ENCODE measurements at regions not wholly inside any gene's neighbourhood (a gene's known extent, or its start where the extent isn't known, plus 50 kb on each side); places are given as distances from the start of the nearest gene placed in this dataset.
A peak's percentile ranks its signal among the peaks of the same experiment; 100 is the strongest.

- intact Hi-C loops (cut with DNase I), result no loop called here
- Histone ChIP-seq H3K4me3 (ENCODE audit: low read length in 2 of 2) (no peak overlapping the region), H3K9me3 (ENCODE audit: control insufficient read depth, low read length) (no peaks in the 10 kb centered on the region), H3K27me3 (ENCODE audit: control insufficient read depth in 1 of 2, insufficient read depth in 2 of 2, low read length in 1 of 2) (no peaks in the 10 kb centered on the region), H3K4me1 (ENCODE audit: control insufficient read depth in 1 of 2, insufficient read depth in 2 of 2, low read length in 2 of 2) (peaks cover 2 to 6% of the 10 kb centered on the region in 2 donors), H3K27ac (ENCODE audit: low read depth in 1 of 2, low read length in 2 of 2) (no peak overlapping the region), H3K36me3 (ENCODE audit: control insufficient read depth in 1 of 2, insufficient read depth in 2 of 2, low read length in 1 of 2) (no peaks in the 10 kb centered on the region)
- DNase-seq (no peak), ATAC-seq (ENCODE audit: low FRiP score) (no peak)
- 8 to 9% methylated on average over 1 of the region's 1 CpG for WGBS, 2 donors
These were observed 197.7 kb downstream of the PLK2 start for GRCh38 chr5:58262226-58262625.

DNA sequence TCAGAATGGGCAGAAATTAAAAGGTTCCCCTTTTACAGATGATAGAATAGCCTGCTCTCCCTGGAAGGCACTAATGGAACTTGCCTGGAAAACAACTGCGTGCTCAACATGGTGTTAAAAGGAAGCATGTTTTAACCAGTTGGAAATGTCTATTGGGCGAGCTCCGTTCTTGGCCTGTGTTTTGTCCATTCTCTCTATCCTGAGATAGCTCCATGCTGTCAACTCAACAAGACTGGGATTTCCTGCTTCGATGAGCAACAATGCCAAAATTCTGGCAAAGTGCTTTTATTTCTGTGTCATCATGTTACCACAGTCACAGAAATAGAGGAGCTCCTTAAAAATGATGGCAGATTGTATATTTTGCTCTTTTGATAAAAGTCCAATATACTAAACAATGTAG, 198.3 kb downstream of the PLK2 start:
- no peak overlapping the region for H3K4me3 ChIP-seq (ENCODE audit: low read length in 2 of 2)

GRCh38 chr5:58260243-58260642, 199.6 kb downstream of the PLK2 start:
- Histone ChIP-seq H3K4me3 (ENCODE audit: low read length in 2 of 2) (no peak overlapping the region), H3K27ac (ENCODE audit: low read depth in 1 of 2, low read length in 2 of 2) (peak overlapping the region in 1 of 2 donors; percentile 12), H3K36me3 (ENCODE audit: control insufficient read depth in 1 of 2, insufficient read depth in 2 of 2, low read length in 1 of 2) (no peaks in the 10 kb centered on the region), H3K27me3 (ENCODE audit: control insufficient read depth in 1 of 2, insufficient read depth in 2 of 2, low read length in 1 of 2) (no peaks in the 10 kb centered on the region), H3K4me1 (ENCODE audit: control insufficient read depth in 1 of 2, insufficient read depth in 2 of 2, low read length in 2 of 2) (peaks cover 2 to 6% of the 10 kb centered on the region in 2 donors), H3K9me3 (ENCODE audit: control insufficient read depth, low read length) (no peaks in the 10 kb centered on the region)
- 84 to 87% methylated on average over 2 of the region's 2 CpGs for WGBS, 2 donors
- DNase-seq (no peak), ATAC-seq (ENCODE audit: low FRiP score) (no peak)
- intact Hi-C loops (cut with DNase I), result no loop called here

More for the DNA sequence above, 198.3 kb downstream of the PLK2 start:
- H3K36me3 ChIP-seq (ENCODE audit: control insufficient read depth in 1 of 2, insufficient read depth in 2 of 2, low read length in 1 of 2), result no peaks in the 10 kb centered on the region
- H3K27ac ChIP-seq (ENCODE audit: low read depth in 1 of 2, low read length in 2 of 2), result no peak overlapping the region
- WGBS, 2 donors, result 14 to 15% methylated on average over 4 of the region's 4 CpGs
- no peaks in the 10 kb centered on the region for H3K27me3 ChIP-seq (ENCODE audit: control insufficient read depth in 1 of 2, insufficient read depth in 2 of 2, low read length in 1 of 2)
- DNase-seq, result no peak
- H3K4me1 ChIP-seq (ENCODE audit: control insufficient read depth in 1 of 2, insufficient read depth in 2 of 2, low read length in 2 of 2), result peaks cover 2 to 6% of the 10 kb centered on the region in 2 donors
- intact Hi-C loops (cut with DNase I), result no loop called here
- H3K9me3 ChIP-seq (ENCODE audit: control insufficient read depth, low read length), result no peaks in the 10 kb centered on the region
- ATAC-seq (ENCODE audit: low FRiP score), result no peak

DNA sequence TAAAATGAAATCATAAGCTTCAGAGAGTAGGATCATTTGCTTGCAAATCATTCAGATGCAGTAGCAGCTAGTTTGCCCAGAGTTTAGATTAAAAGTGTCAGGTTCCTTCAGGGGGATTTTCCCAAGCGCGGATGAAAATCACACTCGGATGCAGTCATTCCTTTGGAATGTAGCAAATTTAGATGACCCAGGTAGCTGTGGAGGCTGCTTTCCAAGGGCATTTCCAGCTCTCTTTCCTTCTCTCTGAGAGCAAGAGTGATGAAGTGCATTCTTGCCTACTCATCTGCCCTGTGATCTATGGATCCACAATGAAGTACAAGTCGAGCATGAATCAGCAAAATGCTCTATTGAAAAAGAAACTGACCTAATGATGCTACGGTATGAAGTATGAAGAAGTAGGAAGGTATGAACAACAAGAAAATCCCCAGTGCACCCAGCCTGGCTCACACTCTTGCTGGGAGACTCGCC, 200.2 kb downstream of the PLK2 start:
- Histone ChIP-seq H3K9me3 (ENCODE audit: control insufficient read depth, low read length) (no peaks in the 10 kb centered on the region), H3K36me3 (ENCODE audit: control insufficient read depth in 1 of 2, insufficient read depth in 2 of 2, low read length in 1 of 2) (no peaks in the 10 kb centered on the region), H3K27me3 (ENCODE audit: control insufficient read depth in 1 of 2, insufficient read depth in 2 of 2, low read length in 1 of 2) (no peaks in the 10 kb centered on the region), H3K4me1 (ENCODE audit: control insufficient read depth in 1 of 2, insufficient read depth in 2 of 2, low read length in 2 of 2) (peaks cover 2 to 6% of the 10 kb centered on the region in 2 donors), H3K27ac (ENCODE audit: low read depth in 1 of 2, low read length in 2 of 2) (peak overlapping the region; percentile 2 to 12), H3K4me3 (ENCODE audit: low read length in 2 of 2) (no peak overlapping the region)
- ATAC-seq (ENCODE audit: low FRiP score), result no peak
- no peak for DNase-seq
- intact Hi-C loops (cut with DNase I), result no loop called here
- 11% methylated on average over 6 of the region's 6 CpGs for WGBS, 2 donors

GRCh38 chr5:58258984-58259684, 200.8 kb downstream of the PLK2 start:
- H3K9me3 ChIP-seq (ENCODE audit: control insufficient read depth, low read length), result no peaks in the 10 kb centered on the region
- peak overlapping the region in 1 of 2 donors; percentile 56 for H3K27ac ChIP-seq (ENCODE audit: low read depth in 1 of 2, low read length in 2 of 2)
- H3K36me3 ChIP-seq (ENCODE audit: control insufficient read depth in 1 of 2, insufficient read depth in 2 of 2, low read length in 1 of 2), result no peaks in the 10 kb centered on the region
- H3K4me3 ChIP-seq (ENCODE audit: low read length in 2 of 2), result no peak overlapping the region
- no peak for ATAC-seq (ENCODE audit: low FRiP score)
- intact Hi-C loops (cut with DNase I), result no loop called here
- no peak for DNase-seq
- peaks cover 2 to 6% of the 10 kb centered on the region in 2 donors for H3K4me1 ChIP-seq (ENCODE audit: control insufficient read depth in 1 of 2, insufficient read depth in 2 of 2, low read length in 2 of 2)
- H3K27me3 ChIP-seq (ENCODE audit: control insufficient read depth in 1 of 2, insufficient read depth in 2 of 2, low read length in 1 of 2), result no peaks in the 10 kb centered on the region

DNA sequence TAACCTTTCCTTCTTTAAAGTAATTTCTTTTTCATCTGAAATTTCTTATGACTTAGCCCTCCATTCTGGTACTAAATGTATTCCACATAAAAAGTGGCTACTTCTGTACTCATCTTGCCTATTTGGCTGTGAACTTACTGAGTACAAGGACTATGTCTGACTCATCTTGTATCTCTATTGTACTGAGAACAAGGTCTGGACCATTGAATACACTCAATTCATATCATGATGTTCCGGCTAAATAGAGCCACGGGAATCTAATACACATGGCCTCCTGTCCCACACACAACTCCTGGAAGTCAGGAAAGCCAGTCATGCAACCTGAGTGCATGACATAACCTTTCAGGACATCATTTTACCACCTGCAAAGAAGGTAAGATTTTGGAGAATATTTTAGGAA, 203.9 kb downstream of the PLK2 start:
- WGBS, 2 donors, result 96 to 98% methylated on average over 2 of the region's 2 CpGs
- Histone ChIP-seq H3K9me3 (ENCODE audit: control insufficient read depth, low read length) (no peaks in the 10 kb centered on the region), H3K4me3 (ENCODE audit: low read length in 2 of 2) (no peak overlapping the region), H3K27me3 (ENCODE audit: control insufficient read depth in 1 of 2, insufficient read depth in 2 of 2, low read length in 1 of 2) (no peaks in the 10 kb centered on the region), H3K36me3 (ENCODE audit: control insufficient read depth in 1 of 2, insufficient read depth in 2 of 2, low read length in 1 of 2) (no peaks in the 10 kb centered on the region), H3K4me1 (ENCODE audit: control insufficient read depth in 1 of 2, insufficient read depth in 2 of 2, low read length in 2 of 2) (peaks cover 2% of the 10 kb centered on the region in 2 donors), H3K27ac (ENCODE audit: low read depth in 1 of 2, low read length in 2 of 2) (no peak overlapping the region)
- ATAC-seq (ENCODE audit: low FRiP score), result no peak
- DNase-seq, result no peak
- intact Hi-C loops (cut with DNase I), result no loop called here

- DNase-seq (no peak), ATAC-seq (ENCODE audit: low FRiP score) (no peak)
- no peak overlapping the region for H3K27ac ChIP-seq (ENCODE audit: low read depth in 1 of 2, low read length in 2 of 2)
- no peaks in the 10 kb centered on the region for H3K27me3 ChIP-seq (ENCODE audit: control insufficient read depth in 1 of 2, insufficient read depth in 2 of 2, low read length in 1 of 2)
- H3K36me3 ChIP-seq (ENCODE audit: control insufficient read depth in 1 of 2, insufficient read depth in 2 of 2, low read length in 1 of 2), result no peaks in the 10 kb centered on the region
- intact Hi-C loops (cut with DNase I), result no loop called here
- WGBS, 2 donors, result 96 to 98% methylated on average over 1 of the region's 1 CpG
- no peaks in the 10 kb centered on the region for H3K9me3 ChIP-seq (ENCODE audit: control insufficient read depth, low read length)
- no peak overlapping the region for H3K4me3 ChIP-seq (ENCODE audit: low read length in 2 of 2)
- H3K4me1 ChIP-seq (ENCODE audit: control insufficient read depth in 1 of 2, insufficient read depth in 2 of 2, low read length in 2 of 2), result peaks cover 2% of the 10 kb centered on the region in 2 donors
These were observed 204.5 kb downstream of the PLK2 start for GRCh38 chr5:58255386-58255785.

DNA sequence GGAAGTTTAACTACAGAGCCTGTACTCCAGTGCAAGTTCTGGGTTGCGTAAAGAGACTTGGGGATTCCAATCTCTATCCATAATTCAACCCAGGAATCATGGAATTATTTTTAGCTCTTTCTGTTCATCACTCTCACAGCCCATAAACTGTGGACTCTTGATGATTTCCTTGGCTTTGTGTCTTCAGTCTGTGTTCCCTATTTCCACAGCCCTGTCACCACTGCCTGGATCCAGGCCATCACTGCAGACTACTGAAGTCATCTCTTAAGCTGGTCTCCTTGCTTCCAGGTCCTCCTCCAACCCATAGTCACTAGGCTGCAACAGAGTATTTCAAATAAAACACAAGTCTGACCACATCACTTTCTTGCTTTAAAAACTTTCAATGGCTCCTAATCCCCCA, 211.7 kb downstream of the PLK2 start:
- 20 to 31% methylated on average over 1 of the region's 1 CpG for WGBS, 2 donors
- ATAC-seq (ENCODE audit: low FRiP score) (no peak), DNase-seq (peak in 1 of 2 donors; percentile 43)
- no peak overlapping the region for H3K4me3 ChIP-seq (ENCODE audit: low read length in 2 of 2)
- no peaks in the 10 kb centered on the region for H3K27me3 ChIP-seq (ENCODE audit: control insufficient read depth in 1 of 2, insufficient read depth in 2 of 2, low read length in 1 of 2)
- H3K27ac ChIP-seq (ENCODE audit: low read depth in 1 of 2, low read length in 2 of 2), result no peak overlapping the region
- no peaks in the 10 kb centered on the region for H3K36me3 ChIP-seq (ENCODE audit: control insufficient read depth in 1 of 2, insufficient read depth in 2 of 2, low read length in 1 of 2)
- H3K9me3 ChIP-seq (ENCODE audit: control insufficient read depth, low read length), result no peaks in the 10 kb centered on the region
- intact Hi-C loops (cut with DNase I), result no loop called here
- peaks cover 4 to 8% of the 10 kb centered on the region in 2 donors for H3K4me1 ChIP-seq (ENCODE audit: control insufficient read depth in 1 of 2, insufficient read depth in 2 of 2, low read length in 2 of 2)

GRCh38 chr5:58246461-58246944, 213.4 kb downstream of the PLK2 start:
- intact Hi-C loops (cut with DNase I), result no loop called here
- Histone ChIP-seq H3K36me3 (ENCODE audit: control insufficient read depth in 1 of 2, insufficient read depth in 2 of 2, low read length in 1 of 2) (no peaks in the 10 kb centered on the region), H3K27ac (ENCODE audit: low read depth in 1 of 2, low read length in 2 of 2) (no peak overlapping the region), H3K4me1 (ENCODE audit: control insufficient read depth in 1 of 2, insufficient read depth in 2 of 2, low read length in 2 of 2) (peaks cover 4 to 8% of the 10 kb centered on the region in 2 donors), H3K9me3 (ENCODE audit: control insufficient read depth, low read length) (no peaks in the 10 kb centered on the region), H3K4me3 (ENCODE audit: low read length in 2 of 2) (no peak overlapping the region), H3K27me3 (ENCODE audit: control insufficient read depth in 1 of 2, insufficient read depth in 2 of 2, low read length in 1 of 2) (no peaks in the 10 kb centered on the region)
- WGBS, 2 donors, result 85 to 91% methylated on average over 3 of the region's 3 CpGs
- ATAC-seq (ENCODE audit: low FRiP score) (no peak), DNase-seq (no peak)

All from aorta (tissue), 5 donors.